ENCODE measurements at regions not wholly inside any gene's neighbourhood (a gene's known extent, or its start where the extent isn't known, plus 50 kb on each side); places are given as distances from the start of the nearest gene placed in this dataset.

- ChIA-PET CTCF (no interaction called here), POLR2A (no interaction called here)
- in situ Hi-C loops (cut with HindIII; ENCODE audit: low pct_unique_long_range_greater_than_20kb, low sequenced_read_pairs) (no loop called here), intact Hi-C loops (cut with micrococcal nuclease; ENCODE audit: unreplicated experiment) (no loop called here)
- no peaks in the 10 kb centered on the region for H3K36me3 ChIP-seq (ENCODE audit: control insufficient read depth, insufficient read depth, low read length)
- no peaks in the 10 kb centered on the region for H3K4me1 ChIP-seq (ENCODE audit: control insufficient read depth, insufficient read depth, low read length)
- DNase-seq (ENCODE audit: low read depth, low spot score) (no peak), ATAC-seq (no peak)
- no peak overlapping the region for H3K4me3 ChIP-seq (ENCODE audit: low read depth in 2 of 2, low read length in 2 of 2)
- H3K27me3 ChIP-seq (ENCODE audit: control insufficient read depth, insufficient read depth, low read length): no peaks in the 10 kb centered on the region
- H3K27ac ChIP-seq (ENCODE audit: low read length): no peak overlapping the region
- TF ChIP-seq REST (IDR thresholded peaks at IDR 0.05; ENCODE audit: insufficient read depth in 1 of 2, low read depth in 2 of 2, low read length in 1 of 2) (no peak), SIN3A (IDR thresholded peaks at IDR 0.05; ENCODE audit: borderline replicate concordance, insufficient read depth, low read depth, low read length) (no peak), TCF7L2 (IDR thresholded peaks at IDR 0.05; ENCODE audit: low read depth, low read length) (no peak), CTCF (IDR thresholded peaks at IDR 0.05) (no peak), POLR2AphosphoS5 (IDR thresholded peaks at IDR 0.05; ENCODE audit: low read depth, low read length) (no peak)
- BruUV-seq (replicated peaks): no TSS peak
- H3K9me3 ChIP-seq (ENCODE audit: control insufficient read depth, insufficient read depth, low read depth, low read length): no peaks in the 10 kb centered on the region
These were observed 80.5 kb downstream of the CBLN1 start for GRCh38 chr16:49201118-49201517.

GRCh38 chr16:49200223-49200820, 81.3 kb downstream of the CBLN1 start:
- ATAC-seq (no peak), DNase-seq (ENCODE audit: low read depth, low spot score) (no peak)
- no peak overlapping the region for H3K4me3 ChIP-seq (ENCODE audit: low read depth in 2 of 2, low read length in 2 of 2)
- no peak overlapping the region for H3K27ac ChIP-seq (ENCODE audit: low read length)
- no peaks in the 10 kb centered on the region for H3K27me3 ChIP-seq (ENCODE audit: control insufficient read depth, insufficient read depth, low read length)
- BruUV-seq (replicated peaks): no TSS peak
- no peaks in the 10 kb centered on the region for H3K9me3 ChIP-seq (ENCODE audit: control insufficient read depth, insufficient read depth, low read depth, low read length)
- in situ Hi-C loops (cut with HindIII; ENCODE audit: low pct_unique_long_range_greater_than_20kb, low sequenced_read_pairs) (no loop called here), intact Hi-C loops (cut with micrococcal nuclease; ENCODE audit: unreplicated experiment) (no loop called here)
- no peaks in the 10 kb centered on the region for H3K4me1 ChIP-seq (ENCODE audit: control insufficient read depth, insufficient read depth, low read length)
- no peaks in the 10 kb centered on the region for H3K36me3 ChIP-seq (ENCODE audit: control insufficient read depth, insufficient read depth, low read length)
- ChIA-PET POLR2A (no interaction called here), CTCF (no interaction called here)
- TF ChIP-seq REST (IDR thresholded peaks at IDR 0.05; ENCODE audit: insufficient read depth in 1 of 2, low read depth in 2 of 2, low read length in 1 of 2) (no peak), CTCF (IDR thresholded peaks at IDR 0.05) (no peak), POLR2AphosphoS5 (IDR thresholded peaks at IDR 0.05; ENCODE audit: low read depth, low read length) (no peak), TCF7L2 (IDR thresholded peaks at IDR 0.05; ENCODE audit: low read depth, low read length) (no peak), SIN3A (IDR thresholded peaks at IDR 0.05; ENCODE audit: borderline replicate concordance, insufficient read depth, low read depth, low read length) (no peak)

All from Panc1 (cell line).